ENCODE measurements at regions not wholly inside any gene's neighbourhood (a gene's known extent, or its start where the extent isn't known, plus 50 kb on each side); places are given as distances from the start of the nearest gene placed in this dataset.
A peak's percentile ranks its signal among the peaks of the same experiment; 100 is the strongest.

DNA sequence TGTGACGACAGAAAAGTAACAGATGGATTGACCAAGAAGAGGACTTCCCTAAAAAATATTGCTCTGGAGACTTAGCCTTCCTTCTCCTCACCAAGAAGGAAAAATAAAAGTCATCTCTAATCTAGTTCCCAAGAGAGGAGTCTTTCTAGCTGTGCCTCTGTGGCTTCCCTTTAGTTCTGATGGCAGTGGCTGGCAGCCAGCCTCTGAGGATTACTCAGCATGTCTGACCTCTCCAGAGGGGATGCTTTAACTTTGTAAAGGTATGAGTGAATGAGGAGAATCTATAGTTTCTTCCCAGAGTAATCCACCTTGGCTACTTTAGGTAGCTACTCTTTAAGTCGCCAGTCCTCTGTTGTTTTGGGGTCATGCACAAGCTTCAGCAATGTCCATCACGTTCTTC is 163.9 kb upstream of the KIT start:
- TF ChIP-seq, protein P1, sequence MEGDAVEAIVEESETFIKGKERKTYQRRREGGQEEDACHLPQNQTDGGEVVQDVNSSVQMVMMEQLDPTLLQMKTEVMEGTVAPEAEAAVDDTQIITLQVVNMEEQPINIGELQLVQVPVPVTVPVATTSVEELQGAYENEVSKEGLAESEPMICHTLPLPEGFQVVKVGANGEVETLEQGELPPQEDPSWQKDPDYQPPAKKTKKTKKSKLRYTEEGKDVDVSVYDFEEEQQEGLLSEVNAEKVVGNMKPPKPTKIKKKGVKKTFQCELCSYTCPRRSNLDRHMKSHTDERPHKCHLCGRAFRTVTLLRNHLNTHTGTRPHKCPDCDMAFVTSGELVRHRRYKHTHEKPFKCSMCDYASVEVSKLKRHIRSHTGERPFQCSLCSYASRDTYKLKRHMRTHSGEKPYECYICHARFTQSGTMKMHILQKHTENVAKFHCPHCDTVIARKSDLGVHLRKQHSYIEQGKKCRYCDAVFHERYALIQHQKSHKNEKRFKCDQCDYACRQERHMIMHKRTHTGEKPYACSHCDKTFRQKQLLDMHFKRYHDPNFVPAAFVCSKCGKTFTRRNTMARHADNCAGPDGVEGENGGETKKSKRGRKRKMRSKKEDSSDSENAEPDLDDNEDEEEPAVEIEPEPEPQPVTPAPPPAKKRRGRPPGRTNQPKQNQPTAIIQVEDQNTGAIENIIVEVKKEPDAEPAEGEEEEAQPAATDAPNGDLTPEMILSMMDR (IDR thresholded peaks at IDR 0.05; ENCODE audit: insufficient read depth, low read length, missing control alignments): no peak
- DNase-seq (ENCODE audit: low read depth, low spot score): no peak
- POLR2A ChIA-PET: no interaction called here
- CTCF ChIA-PET: no interaction called here
- no peak overlapping the region for H3K4me3 ChIP-seq (ENCODE audit: low read depth, low read length)

DNA sequence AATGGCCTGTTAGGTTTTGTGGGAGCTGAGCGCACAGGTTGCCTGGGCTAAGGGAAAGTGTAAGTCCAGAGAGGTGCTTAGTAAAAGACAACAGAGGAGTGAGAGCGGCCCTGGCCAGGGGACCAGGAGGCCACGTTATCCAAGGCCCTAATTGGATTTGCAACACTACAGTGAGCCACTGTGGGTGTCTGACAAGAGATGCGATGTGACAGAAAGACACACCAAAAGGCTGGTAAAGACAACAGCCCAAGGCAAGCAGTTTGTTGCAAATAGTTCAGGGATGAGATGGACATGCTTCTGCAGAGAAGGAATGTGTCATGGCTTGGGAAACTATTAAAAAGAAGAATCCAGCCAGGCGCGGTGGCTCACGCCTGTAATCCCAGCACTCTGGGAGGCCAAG is 162.7 kb upstream of the KIT start:
- CTCF ChIA-PET: no interaction called here
- no peak for DNase-seq (ENCODE audit: low read depth, low spot score)
- TF ChIP-seq, protein P1 (IDR thresholded peaks at IDR 0.05; ENCODE audit: insufficient read depth, low read length, missing control alignments): no peak
- no peak overlapping the region for H3K4me3 ChIP-seq (ENCODE audit: low read depth, low read length)
- POLR2A ChIA-PET: no interaction called here

DNA sequence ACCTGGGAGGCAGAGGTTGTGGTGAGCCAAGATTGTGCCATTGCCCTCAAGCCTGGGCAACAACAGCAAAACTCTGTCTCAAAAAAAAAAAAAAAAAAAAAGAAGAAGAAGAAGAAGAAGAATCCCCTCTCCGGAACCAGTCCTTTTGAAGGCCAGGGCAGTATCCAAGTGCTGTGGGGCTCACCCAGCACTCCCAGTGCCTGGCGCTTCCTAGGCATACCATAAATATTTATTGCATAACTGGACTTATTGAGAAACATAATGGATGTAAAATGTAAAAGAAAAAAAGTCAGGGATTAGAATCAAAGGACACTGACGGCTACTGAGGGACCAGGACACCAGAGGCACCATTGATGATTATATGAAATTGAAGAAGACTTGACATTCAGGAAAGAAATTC is 162.1 kb upstream of the KIT start:
- TF ChIP-seq, protein P1 (IDR thresholded peaks at IDR 0.05; ENCODE audit: insufficient read depth, low read length, missing control alignments): no peak
- no peak overlapping the region for H3K4me3 ChIP-seq (ENCODE audit: low read depth, low read length)
- POLR2A ChIA-PET: no interaction called here
- no peak for DNase-seq (ENCODE audit: low read depth, low spot score)
- CTCF ChIA-PET: no interaction called here

DNA sequence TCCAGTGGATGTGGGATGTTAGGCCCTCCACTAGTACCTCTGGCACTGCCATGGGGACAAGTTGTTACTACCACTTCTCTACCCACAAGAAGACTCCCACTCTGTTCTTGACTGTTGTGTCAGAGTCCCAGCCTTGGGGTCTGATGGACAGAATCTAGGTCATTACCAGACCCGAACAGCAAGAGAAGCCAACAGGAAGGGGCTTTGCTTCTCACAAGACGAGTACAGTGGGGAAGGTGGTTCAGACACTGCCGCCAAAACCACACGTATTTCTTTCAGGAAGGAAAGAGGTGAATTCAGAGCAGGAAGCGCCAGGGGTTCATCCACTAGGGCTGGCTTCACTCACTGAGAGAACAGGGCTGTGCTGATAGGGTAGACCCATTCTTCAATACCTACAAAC is 161.3 kb upstream of the KIT start:
- no peak overlapping the region for H3K4me3 ChIP-seq (ENCODE audit: low read depth, low read length)
- CTCF ChIA-PET: no interaction called here
- POLR2A ChIA-PET: no interaction called here
- no peak for DNase-seq (ENCODE audit: low read depth, low spot score)
- TF ChIP-seq, protein P1 (IDR thresholded peaks at IDR 0.05; ENCODE audit: insufficient read depth, low read length, missing control alignments): no peak

DNA sequence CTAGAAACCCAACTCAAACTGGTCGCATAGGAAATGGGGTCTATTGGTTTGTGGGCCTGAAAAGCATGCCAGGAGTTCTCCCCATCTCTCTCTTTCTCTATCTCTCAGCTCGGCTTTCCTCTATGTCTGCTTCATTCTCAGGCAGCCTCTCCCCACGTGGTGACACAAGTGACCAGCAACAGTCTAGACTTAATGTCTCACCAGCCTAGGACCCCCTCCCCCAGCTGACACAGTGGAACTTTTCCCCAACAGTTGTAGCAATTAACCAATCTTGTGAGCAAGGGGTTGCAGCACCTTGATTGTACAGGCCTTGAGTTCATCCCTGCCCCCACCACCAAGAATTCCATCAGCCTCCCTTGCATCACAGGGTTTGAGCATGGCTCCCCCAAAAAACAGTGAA is 159.8 kb upstream of the KIT start:
- H3K4me3 ChIP-seq (ENCODE audit: low read depth, low read length): no peak overlapping the region
- CTCF ChIA-PET: interaction anchor here (1.5 kb wide), 1 partner anchor 16 kb away, joined by 3 read pairs; no protein-coding TSS in a partner anchor
- DNase-seq (ENCODE audit: low read depth, low spot score): no peak
- POLR2A ChIA-PET: interaction anchor here (1.1 to 2.0 kb wide), 2 partner anchors 44 to 462 kb away, joined by 3 to 12 read pairs; no protein-coding TSS in a partner anchor
- TF ChIP-seq, protein P1 (IDR thresholded peaks at IDR 0.05; ENCODE audit: insufficient read depth, low read length, missing control alignments): no peak

DNA sequence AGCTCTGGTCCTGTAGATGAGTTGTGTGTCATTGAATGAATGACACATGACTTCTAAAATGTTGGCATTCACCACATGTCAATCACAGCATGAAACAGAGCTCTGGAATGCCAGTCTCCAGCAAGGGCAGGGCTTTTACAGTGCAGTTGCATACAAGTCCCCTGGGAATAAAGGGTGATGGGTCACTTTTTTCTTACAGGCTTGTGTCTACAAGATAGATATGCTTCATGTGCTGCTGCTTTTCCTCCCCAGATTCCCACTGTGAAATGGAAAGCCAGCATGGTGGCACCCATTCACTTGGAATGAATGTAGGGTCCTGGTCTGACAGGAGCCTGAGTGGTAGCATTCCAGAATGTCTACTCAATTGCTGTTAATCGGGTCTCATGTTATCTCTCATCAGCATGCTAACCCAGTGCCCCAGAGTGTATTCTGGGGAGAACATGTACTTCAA is 159.1 kb upstream of the KIT start:
- peak; percentile 44 for DNase-seq (ENCODE audit: low read depth, low spot score)
- ChIA-PET POLR2A (interaction anchor here (0.7 to 2.0 kb wide), 5 partner anchors 11 to 461 kb away, joined by 3 to 12 read pairs (median 3); no protein-coding TSS in a partner anchor), CTCF (no interaction called here)
- TF ChIP-seq, protein P1 (IDR thresholded peaks at IDR 0.05; ENCODE audit: insufficient read depth, low read length, missing control alignments): no peak
- H3K4me3 ChIP-seq (ENCODE audit: low read depth, low read length): no peak overlapping the region

Measured in AG04449 (cell line).